Stomach (tissue), 8 donors: ENCODE measurements at regions not wholly inside any gene's neighbourhood (a gene's known extent, or its start where the extent isn't known, plus 50 kb on each side); places are given as distances from the start of the nearest gene placed in this dataset.

Source experiments
- DNase-seq, 2 donors: peaks; one replicate each; pipeline versions ENCODE4 v3.0.0 to v3.0.0-alpha.2; 2013 to 2019
- H3K27ac ChIP-seq, 5 donors: fragments of 200-600 bp in 4 of 5; sonication (generic) in 4 of 5; one replicate each; pipeline ENCODE4 v1.5.1; 2013 to 2019; ENCODE audit warnings: mild to moderate bottlenecking in 1 of 5, moderate library complexity in 1 of 5
- H3K27me3 ChIP-seq, 3 donors: fragments of 200-600 bp; sonication (generic); one replicate each; pipeline ENCODE4 v1.5.1; 2017 to 2019; ENCODE audit warnings: mixed run types in 1 of 3
- H3K36me3 ChIP-seq, 4 donors: fragments of 200-600 bp; sonication (generic); 1 replicate in 3 of 4; 2 replicates in 1 of 4; pipeline ENCODE4 v1.5.1; 2016 to 2019
- H3K4me1 ChIP-seq, 4 donors: fragments of 200-600 bp; sonication (generic); one replicate each; pipeline ENCODE4 v1.5.1; 2016 to 2019
- H3K4me3 ChIP-seq, 4 donors: fragments of 200-600 bp; sonication (generic) in 3 of 4; one replicate each; pipeline ENCODE4 v1.5.1; 2016 to 2019; ENCODE audit warnings: mild to moderate bottlenecking in 1 of 4
- H3K9me3 ChIP-seq, 4 donors: fragments of 200-600 bp; sonication (generic); one replicate each; pipeline ENCODE4 v1.5.1; 2016 to 2019
- EP300 ChIP-seq: sonication (generic); formaldehyde crosslinking; IDR thresholded peaks from one replicate; pipeline ENCODE4 v1.6.1; 2017; ENCODE audit warnings: antibody characterized with exemption
- POLR2A ChIP-seq, 4 donors: fragments of 450-650 bp; IDR thresholded peaks; one replicate each; pipeline ENCODE4 v1.6.1; 2016; ENCODE audit warnings: antibody characterized with exemption in 4 of 4, control low read depth in 2 of 4, mild to moderate bottlenecking in 1 of 4, moderate library complexity in 1 of 4
- POLR2AphosphoS5 ChIP-seq, 3 donors: sonication (generic); formaldehyde crosslinking; IDR thresholded peaks; one replicate each; pipeline ENCODE4 v1.6.1; 2016; ENCODE audit warnings: antibody characterized with exemption in 3 of 3
- WGBS, 5 donors: extraction: QIAGEN DNeasy Blood & Tissue Kit in 3 of 5; methylation state at CpG; one replicate each; pipeline versions ENCODE4 v1.1.5 to v1.1.7; 2013 to 2018; 5-methylcytosine and 5-hydroxymethylcytosine counted together
- intact Hi-C: fragments of 100-400 bp; cut with DNase I; formaldehyde crosslinking; loops from one replicate; pipeline ENCODE4 v1.15.1; 2023; ENCODE audit warnings: low total_unique reads
- TF ChIP-seq, protein P1 (sequence below), 7 experiments: fragments of 450-650 bp in 4 of 7; fragments of 200-600 bp in 3 of 7; sonication (generic) in 3 of 7; IDR thresholded peaks; one replicate each; pipeline ENCODE4 v1.5.1; 2016 to 2019; ENCODE audit warnings: antibody characterized with exemption in 7 of 7, control low read depth in 2 of 7, mild to moderate bottlenecking in 1 of 7
- donor health status: healthy with polysubstance abuse.
- donor health status: Bipolar disorder and iron deficiency.
- donor health status: healthy.

DNA sequence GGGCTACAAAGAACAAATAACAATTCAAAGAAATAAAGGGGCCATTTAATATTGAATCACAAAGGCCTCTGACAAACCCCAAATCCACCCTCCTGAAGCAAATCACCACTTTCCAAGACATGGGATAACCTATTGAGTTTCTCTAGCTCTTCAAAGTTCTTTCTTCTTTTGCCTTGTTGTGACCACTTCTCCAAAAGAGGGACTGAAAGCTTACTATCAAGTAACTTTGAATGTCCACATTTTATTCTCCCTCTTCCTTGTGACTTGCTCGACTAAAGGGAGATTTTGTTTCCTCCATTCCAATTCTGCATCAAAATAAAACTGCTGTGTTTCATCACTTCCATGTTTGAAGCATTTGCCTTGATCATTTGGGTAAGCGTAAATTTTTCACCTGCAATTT is 166.6 kb upstream of the SLC7A11 start:
- 59 to 81% (median 72%) methylated on average over 2 of the region's 2 CpGs for WGBS, 5 donors
- intact Hi-C loops: no loop called here
- no peak overlapping the region for H3K4me3 ChIP-seq
- no peaks in the 10 kb centered on the region for H3K27me3 ChIP-seq
- no peak overlapping the region for H3K27ac ChIP-seq
- H3K9me3 ChIP-seq: no peaks in the 10 kb centered on the region
- DNase-seq: no peak
- peaks cover 0 to 24% (median 7%) of the 10 kb centered on the region in 4 donors for H3K4me1 ChIP-seq
- H3K36me3 ChIP-seq: no peaks in the 10 kb centered on the region
- TF ChIP-seq POLR2A (IDR thresholded peaks at IDR 0.05) (no peak), POLR2AphosphoS5 (IDR thresholded peaks at IDR 0.05) (no peak), EP300 (no peak)
- TF ChIP-seq, protein P1, sequence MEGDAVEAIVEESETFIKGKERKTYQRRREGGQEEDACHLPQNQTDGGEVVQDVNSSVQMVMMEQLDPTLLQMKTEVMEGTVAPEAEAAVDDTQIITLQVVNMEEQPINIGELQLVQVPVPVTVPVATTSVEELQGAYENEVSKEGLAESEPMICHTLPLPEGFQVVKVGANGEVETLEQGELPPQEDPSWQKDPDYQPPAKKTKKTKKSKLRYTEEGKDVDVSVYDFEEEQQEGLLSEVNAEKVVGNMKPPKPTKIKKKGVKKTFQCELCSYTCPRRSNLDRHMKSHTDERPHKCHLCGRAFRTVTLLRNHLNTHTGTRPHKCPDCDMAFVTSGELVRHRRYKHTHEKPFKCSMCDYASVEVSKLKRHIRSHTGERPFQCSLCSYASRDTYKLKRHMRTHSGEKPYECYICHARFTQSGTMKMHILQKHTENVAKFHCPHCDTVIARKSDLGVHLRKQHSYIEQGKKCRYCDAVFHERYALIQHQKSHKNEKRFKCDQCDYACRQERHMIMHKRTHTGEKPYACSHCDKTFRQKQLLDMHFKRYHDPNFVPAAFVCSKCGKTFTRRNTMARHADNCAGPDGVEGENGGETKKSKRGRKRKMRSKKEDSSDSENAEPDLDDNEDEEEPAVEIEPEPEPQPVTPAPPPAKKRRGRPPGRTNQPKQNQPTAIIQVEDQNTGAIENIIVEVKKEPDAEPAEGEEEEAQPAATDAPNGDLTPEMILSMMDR (IDR thresholded peaks at IDR 0.05): no peak

- TF ChIP-seq POLR2AphosphoS5 (IDR thresholded peaks at IDR 0.05) (no peak), EP300 (no peak), POLR2A (IDR thresholded peaks at IDR 0.05) (no peak)
- TF ChIP-seq, protein P1 (IDR thresholded peaks at IDR 0.05): no peak
- peaks cover 0 to 24% (median 7%) of the 10 kb centered on the region in 4 donors for H3K4me1 ChIP-seq
- no peaks in the 10 kb centered on the region for H3K36me3 ChIP-seq
- intact Hi-C loops: no loop called here
- DNase-seq: no peak
- H3K27me3 ChIP-seq: no peaks in the 10 kb centered on the region
- H3K9me3 ChIP-seq: no peaks in the 10 kb centered on the region
- WGBS, 5 donors: 75 to 89% (median 82%) methylated on average over 3 of the region's 3 CpGs
- peak overlapping the region in 1 of 5 donors; percentile 1 for H3K27ac ChIP-seq
- H3K4me3 ChIP-seq: no peak overlapping the region
Observed at GRCh38 chr4:138407329-138407728, 165.2 kb upstream of the SLC7A11 start.

DNA sequence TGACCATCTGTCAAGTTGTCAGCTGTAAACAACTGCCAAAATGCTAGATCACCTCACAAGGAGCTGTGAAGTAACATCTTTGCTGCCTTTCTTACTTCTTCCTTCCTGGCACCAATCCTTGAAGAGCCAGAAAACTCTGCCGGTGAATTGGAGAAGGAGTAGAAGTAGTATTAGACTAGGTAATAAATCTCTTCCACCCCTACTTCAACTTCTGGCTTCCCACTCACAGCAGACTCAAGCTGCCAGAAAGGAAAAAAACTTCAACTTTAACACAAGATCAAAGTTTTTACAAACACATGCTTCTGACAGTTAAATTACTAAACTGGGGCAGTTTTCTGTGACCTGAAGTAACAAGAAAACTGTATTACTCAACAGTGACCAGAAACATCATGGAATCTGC is 164.7 kb upstream of the SLC7A11 start:
- Histone ChIP-seq H3K4me1 (peaks cover 0 to 24% (median 7%) of the 10 kb centered on the region in 4 donors), H3K27ac (peak overlapping the region in 1 of 5 donors; percentile 1), H3K9me3 (no peaks in the 10 kb centered on the region), H3K36me3 (no peaks in the 10 kb centered on the region), H3K4me3 (no peak overlapping the region), H3K27me3 (no peaks in the 10 kb centered on the region)
- intact Hi-C loops: no loop called here
- WGBS, 5 donors: 25 to 61% (median 40%) methylated on average over 1 of the region's 1 CpG
- no peak for TF ChIP-seq POLR2A (IDR thresholded peaks at IDR 0.05)
- no peak for TF ChIP-seq POLR2AphosphoS5 (IDR thresholded peaks at IDR 0.05)
- no peak for TF ChIP-seq EP300
- TF ChIP-seq, protein P1 (IDR thresholded peaks at IDR 0.05): no peak
- DNase-seq: peak in 1 of 2 donors; percentile 30

- no peak for TF ChIP-seq POLR2A (IDR thresholded peaks at IDR 0.05)
- TF ChIP-seq, protein P1 (IDR thresholded peaks at IDR 0.05): no peak
- TF ChIP-seq POLR2AphosphoS5 (IDR thresholded peaks at IDR 0.05): no peak
- TF ChIP-seq EP300: no peak
- peaks cover 0 to 29% (median 9%) of the 10 kb centered on the region in 4 donors for H3K4me1 ChIP-seq
- H3K27me3 ChIP-seq: no peaks in the 10 kb centered on the region
- intact Hi-C loops: no loop called here
- WGBS, 5 donors: 52 to 67% (median 53%) methylated on average over 1 of the region's 1 CpG
- peak in 1 of 2 donors; percentile 16 for DNase-seq
- no peak overlapping the region for H3K27ac ChIP-seq
- H3K9me3 ChIP-seq: no peaks in the 10 kb centered on the region
- no peaks in the 10 kb centered on the region for H3K36me3 ChIP-seq
- no peak overlapping the region for H3K4me3 ChIP-seq
Observed at GRCh38 chr4:138405934-138406567, 163.9 kb upstream of the SLC7A11 start.
